ENCODE measurements at regions not wholly inside any gene's neighbourhood (a gene's known extent, or its start where the extent isn't known, plus 50 kb on each side); places are given as distances from the start of the nearest gene placed in this dataset.

DNA sequence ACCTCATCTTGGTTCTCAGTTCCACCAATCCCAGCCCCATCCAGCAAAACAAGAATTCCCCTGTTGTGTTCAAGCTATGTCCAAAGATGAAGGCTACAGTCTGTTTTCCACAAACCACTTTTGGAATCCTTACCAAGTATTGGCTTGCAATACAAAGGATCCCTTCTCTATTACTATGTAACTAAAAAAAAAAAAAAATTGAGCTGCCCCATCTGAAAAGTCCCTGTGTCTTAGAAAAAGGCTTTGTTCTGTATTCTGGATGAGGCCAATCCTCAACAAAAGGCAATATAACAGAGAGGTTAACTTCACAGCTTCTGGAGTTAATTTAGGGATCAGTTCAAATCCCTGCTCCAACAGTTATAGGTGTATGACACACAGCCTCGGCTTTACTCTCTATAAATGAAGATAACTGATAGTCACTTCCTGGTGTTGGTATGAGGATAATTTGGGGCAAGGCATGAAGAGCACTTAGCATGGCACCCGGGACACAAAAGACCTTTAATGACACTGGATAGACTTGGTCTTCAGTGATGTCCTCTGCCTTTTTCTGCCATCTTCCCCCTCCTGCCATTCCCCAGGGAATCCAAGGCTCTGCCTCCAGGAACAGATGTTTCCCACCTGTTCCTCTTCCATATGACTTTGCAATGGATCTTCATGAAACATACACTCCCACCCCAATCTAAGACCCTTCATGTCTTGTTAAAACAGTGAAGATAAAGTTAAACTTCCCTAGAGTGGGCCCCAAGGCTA is 61.2 kb upstream of the ATL2 start:
- no peak overlapping the region for H3K27ac Mint-ChIP-seq
- intact Hi-C loops (cut with micrococcal nuclease): no loop called here
- DNase-seq: no peak
- H3K36me3 Mint-ChIP-seq (ENCODE audit: low read depth): no peaks in the 10 kb centered on the region
- H3K27me3 Mint-ChIP-seq: peaks cover 20% of the 10 kb centered on the region
- H3K9me3 Mint-ChIP-seq: no peaks in the 10 kb centered on the region
- no peak overlapping the region for H3K4me3 Mint-ChIP-seq
- H3K4me1 Mint-ChIP-seq: peaks cover 8% of the 10 kb centered on the region

DNA sequence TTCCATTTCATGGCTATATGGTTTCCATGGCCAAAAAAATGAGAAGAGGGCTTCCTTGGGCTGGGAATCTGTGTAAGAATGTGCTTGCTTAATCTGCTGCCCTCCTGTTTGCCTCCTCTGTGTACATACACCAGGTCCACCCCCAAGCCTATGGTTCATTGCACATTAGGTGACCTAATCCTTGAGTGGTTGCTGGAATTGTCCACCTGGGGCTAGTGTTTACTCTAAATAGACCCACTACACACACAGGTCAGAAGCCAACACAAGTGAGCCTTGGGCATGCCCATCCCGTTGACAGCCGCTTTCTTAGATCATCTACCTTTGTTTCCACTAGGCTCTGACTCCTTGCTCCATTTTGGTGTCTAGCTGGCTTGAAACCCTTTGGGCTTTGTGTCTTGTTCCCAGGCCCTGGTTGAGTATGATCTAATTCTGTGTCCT is 59.2 kb upstream of the ATL2 start:
- Mint-ChIP-seq H3K4me1 (peaks cover 8% of the 10 kb centered on the region), H3K36me3 (ENCODE audit: low read depth) (no peaks in the 10 kb centered on the region), H3K9me3 (no peaks in the 10 kb centered on the region), H3K27ac (no peak overlapping the region), H3K4me3 (no peak overlapping the region), H3K27me3 (peaks cover 10% of the 10 kb centered on the region)
- intact Hi-C loops (cut with micrococcal nuclease): no loop called here
- DNase-seq: no peak

DNA sequence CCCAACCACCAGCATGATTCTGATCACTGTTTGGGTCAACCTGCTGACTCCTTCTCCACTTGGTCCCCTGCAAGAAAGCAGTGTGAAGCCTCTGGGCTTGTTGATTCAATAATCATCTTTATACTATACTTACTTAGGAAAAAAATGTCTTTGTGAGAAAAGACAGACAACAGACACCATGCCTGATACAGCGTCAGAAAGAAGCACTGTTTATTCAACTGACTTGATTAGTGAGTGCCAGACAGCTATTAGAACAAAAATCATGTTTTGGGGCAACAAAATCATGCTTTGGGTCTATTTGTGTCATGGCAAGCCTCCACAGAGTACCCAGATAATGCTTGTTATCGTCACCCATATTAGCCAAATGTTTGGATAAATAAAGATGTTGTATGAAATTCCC is 58.7 kb upstream of the ATL2 start:
- peaks cover 8% of the 10 kb centered on the region for H3K4me1 Mint-ChIP-seq
- DNase-seq: no peak

DNA sequence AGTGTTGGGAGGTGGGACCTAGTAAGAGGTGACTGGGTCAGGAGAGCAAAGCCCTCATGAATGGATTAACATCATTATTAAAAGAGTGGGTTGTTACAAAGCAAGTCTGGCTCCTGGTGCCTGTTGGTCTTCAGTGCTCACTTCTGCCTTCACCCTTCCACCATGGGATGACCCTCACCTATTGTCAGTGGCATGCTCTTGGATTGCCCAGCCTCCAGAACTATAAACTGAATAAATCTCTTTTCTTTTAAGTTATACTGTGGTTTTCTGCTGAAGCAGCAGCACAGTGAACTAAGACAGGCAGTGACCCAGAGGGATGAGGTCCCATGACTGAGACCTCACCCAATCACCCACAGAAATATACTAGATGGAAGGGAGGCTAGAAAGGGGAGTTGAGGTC is 57.5 kb upstream of the ATL2 start:
- peaks cover 8% of the 10 kb centered on the region for H3K4me1 Mint-ChIP-seq
- peaks cover 5% of the 10 kb centered on the region for H3K27me3 Mint-ChIP-seq
- no peaks in the 10 kb centered on the region for H3K36me3 Mint-ChIP-seq (ENCODE audit: low read depth)
- DNase-seq: no peak
- H3K27ac Mint-ChIP-seq: no peak overlapping the region
- intact Hi-C loops (cut with micrococcal nuclease): no loop called here
- no peak overlapping the region for H3K4me3 Mint-ChIP-seq
- H3K9me3 Mint-ChIP-seq: no peaks in the 10 kb centered on the region

More for the DNA sequence above, 58.7 kb upstream of the ATL2 start:
- no peak overlapping the region for H3K27ac Mint-ChIP-seq
- H3K27me3 Mint-ChIP-seq: peaks cover 6% of the 10 kb centered on the region
- H3K4me3 Mint-ChIP-seq: no peak overlapping the region
- no peaks in the 10 kb centered on the region for H3K36me3 Mint-ChIP-seq (ENCODE audit: low read depth)
- no peaks in the 10 kb centered on the region for H3K9me3 Mint-ChIP-seq
- intact Hi-C loops (cut with micrococcal nuclease): no loop called here

DNA sequence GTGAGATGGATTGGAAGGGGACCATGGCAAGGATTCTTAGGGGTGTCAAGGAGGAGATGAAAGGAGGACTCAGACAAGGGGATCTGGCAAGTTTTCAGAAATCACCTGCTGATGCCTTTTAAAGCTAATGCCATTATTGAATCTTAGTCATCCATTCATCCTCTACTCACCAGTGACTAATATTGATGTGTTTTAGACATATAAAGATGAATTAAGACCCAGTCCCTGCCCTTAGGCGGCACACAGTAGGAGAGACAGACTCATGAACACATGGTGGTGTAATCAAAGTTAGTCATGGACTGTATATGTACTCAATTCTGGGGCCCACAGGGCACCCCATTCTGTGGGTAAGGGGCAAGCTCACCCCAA is 56.5 kb upstream of the ATL2 start:
- DNase-seq: no peak
- intact Hi-C loops (cut with micrococcal nuclease): no loop called here
- Mint-ChIP-seq H3K4me1 (peaks cover 3% of the 10 kb centered on the region), H3K36me3 (ENCODE audit: low read depth) (no peaks in the 10 kb centered on the region), H3K27ac (no peak overlapping the region), H3K27me3 (peaks cover 5% of the 10 kb centered on the region), H3K9me3 (no peaks in the 10 kb centered on the region), H3K4me3 (no peak overlapping the region)

DNA sequence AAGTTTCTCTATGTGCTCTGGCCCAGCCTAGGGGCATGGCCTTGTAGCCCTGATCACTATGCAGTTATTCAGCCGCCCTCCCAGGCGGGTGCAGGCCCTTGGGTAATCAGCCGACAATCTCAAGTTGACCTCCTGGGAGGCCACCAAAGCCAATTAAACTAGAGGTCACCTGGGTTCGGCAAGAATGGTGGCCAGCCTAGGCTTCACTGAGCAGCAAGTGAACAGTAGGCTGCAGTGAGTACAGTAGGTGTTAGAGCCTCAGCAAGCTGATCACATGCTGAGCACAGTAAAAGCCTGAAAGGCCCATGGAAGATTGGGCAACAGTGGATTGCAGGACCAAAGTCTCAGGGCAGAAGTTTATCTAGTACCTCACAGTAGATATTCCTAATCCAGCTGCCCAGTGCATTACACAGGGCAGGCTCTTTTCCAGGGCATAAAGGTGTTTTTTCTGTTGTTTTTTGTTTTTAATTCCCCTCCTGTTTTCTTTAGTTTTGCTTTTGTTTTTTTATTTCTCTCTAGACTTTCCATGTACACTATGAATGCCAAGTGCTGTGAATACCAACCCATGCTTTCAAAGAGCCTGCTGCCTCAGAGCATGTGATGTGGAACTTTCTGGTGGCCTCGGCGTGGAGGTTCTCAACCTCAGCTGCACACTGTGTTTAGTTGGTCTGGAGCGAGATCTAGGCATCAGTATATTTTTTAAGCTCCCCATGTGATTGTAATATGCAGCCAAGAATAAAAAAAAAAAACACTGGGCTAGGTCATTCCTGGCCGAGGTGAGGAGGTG is 55.9 kb upstream of the ATL2 start:
- no peaks in the 10 kb centered on the region for H3K4me1 Mint-ChIP-seq
- H3K9me3 Mint-ChIP-seq: no peaks in the 10 kb centered on the region
- H3K36me3 Mint-ChIP-seq (ENCODE audit: low read depth): no peaks in the 10 kb centered on the region
- peaks cover 5% of the 10 kb centered on the region for H3K27me3 Mint-ChIP-seq
- intact Hi-C loops (cut with micrococcal nuclease): no loop called here
- H3K4me3 Mint-ChIP-seq: no peak overlapping the region
- no peak overlapping the region for H3K27ac Mint-ChIP-seq
- DNase-seq: no peak

DNA sequence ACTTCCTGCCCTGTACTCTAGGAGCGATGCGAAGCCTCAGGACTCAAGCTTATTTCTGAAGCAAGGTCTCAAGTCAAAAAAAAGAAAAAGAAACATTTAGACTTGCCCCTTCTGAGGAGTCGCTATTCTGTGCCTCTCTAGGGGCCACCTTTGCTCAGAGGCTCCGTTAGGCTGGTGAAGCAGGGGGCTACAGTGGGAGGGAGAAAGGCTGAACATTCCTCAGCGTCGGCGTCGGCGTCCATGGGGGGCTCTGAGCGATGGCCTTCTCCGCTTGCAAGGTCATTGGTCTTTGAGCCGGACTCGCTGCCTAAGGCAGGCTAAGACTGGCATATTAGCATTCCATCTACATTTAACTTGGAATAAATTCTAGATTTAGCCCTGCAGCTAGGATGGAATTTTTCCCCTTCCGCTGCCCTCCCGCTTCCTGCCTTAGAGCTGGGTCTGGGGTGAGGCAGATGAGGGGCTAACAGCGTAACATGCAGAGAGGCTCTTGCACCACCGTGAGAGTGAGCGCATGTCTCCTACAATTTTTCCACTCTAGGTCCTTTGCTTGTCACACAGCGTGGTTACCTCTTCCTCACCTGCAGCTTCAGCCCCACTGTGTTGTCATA is 53.6 kb upstream of the ATL2 start:
- Mint-ChIP-seq H3K36me3 (ENCODE audit: low read depth) (no peaks in the 10 kb centered on the region), H3K27ac (no peak overlapping the region), H3K27me3 (peaks cover 7% of the 10 kb centered on the region), H3K9me3 (no peaks in the 10 kb centered on the region), H3K4me3 (no peak overlapping the region), H3K4me1 (no peaks in the 10 kb centered on the region)
- intact Hi-C loops (cut with micrococcal nuclease): no loop called here
- DNase-seq: no peak

DNA sequence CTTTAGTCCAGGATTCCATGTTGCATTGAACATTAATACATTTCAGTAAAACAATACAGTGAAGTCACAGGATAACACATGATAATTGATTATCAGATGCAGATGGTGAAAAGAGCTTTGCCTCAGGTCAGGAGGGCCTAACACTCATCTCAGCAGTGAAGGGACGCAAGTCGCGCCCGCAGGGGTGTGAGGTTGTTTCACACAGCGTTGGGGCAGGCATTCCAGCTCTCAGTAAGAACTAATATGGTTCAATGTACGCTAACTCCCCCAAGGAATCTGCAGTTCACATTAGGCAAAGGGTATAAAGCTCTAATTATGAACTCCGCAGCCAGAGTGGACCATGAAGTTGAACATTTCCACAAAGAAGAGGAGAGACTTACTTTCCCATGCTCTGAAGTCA is 53.1 kb upstream of the ATL2 start:
- DNase-seq: no peak
- intact Hi-C loops (cut with micrococcal nuclease): no loop called here
- H3K4me3 Mint-ChIP-seq: no peak overlapping the region
- H3K27me3 Mint-ChIP-seq: peaks cover 9% of the 10 kb centered on the region
- peaks cover 4% of the 10 kb centered on the region for H3K9me3 Mint-ChIP-seq
- no peaks in the 10 kb centered on the region for H3K4me1 Mint-ChIP-seq
- H3K36me3 Mint-ChIP-seq (ENCODE audit: low read depth): no peaks in the 10 kb centered on the region
- no peak overlapping the region for H3K27ac Mint-ChIP-seq

DNA sequence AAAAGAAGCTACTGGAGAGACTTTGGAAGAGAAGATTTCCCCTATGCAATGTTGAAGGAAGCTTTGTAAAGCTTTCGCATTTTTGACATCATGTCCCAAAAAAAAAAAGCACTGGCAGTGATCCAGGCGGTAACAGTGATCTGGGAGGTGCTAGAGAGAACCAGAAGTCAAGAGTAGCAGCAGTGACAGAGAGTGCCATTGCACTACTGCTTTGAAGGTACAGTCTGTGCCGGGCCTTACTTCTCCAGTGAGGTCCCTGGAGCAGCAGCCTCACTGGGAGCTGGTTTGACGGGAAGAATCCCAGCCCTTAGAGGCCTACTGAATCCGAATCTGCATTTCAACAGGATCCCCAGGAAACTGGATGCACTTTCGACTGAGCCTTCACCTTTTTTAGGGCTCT is 50.9 kb upstream of the ATL2 start:
- Mint-ChIP-seq H3K27ac (no peak overlapping the region), H3K36me3 (ENCODE audit: low read depth) (no peaks in the 10 kb centered on the region), H3K9me3 (peaks cover 10% of the 10 kb centered on the region), H3K4me1 (no peaks in the 10 kb centered on the region), H3K4me3 (no peak overlapping the region), H3K27me3 (peaks cover 16% of the 10 kb centered on the region)
- intact Hi-C loops (cut with micrococcal nuclease): no loop called here
- no peak for DNase-seq

DNA sequence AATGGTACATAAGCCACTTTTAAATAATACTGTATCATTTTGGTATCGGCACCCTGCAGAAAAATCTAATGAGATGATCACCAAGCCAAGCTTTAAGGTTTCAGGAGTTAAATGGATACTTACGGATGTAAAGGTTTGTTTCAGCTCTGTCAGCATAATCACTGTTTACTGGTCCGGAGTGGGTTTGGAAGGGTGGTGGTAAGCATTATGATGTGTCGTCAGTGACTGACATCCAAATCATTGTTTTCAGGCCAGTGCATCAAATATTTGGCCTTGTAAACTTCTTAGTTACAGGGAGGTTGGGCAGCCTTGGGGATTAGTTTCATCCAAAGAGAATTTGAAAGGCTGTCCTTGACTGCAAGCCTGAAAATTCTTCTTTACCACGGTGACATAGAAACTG is 50.0 kb upstream of the ATL2 start:
- H3K4me3 Mint-ChIP-seq: no peak overlapping the region
- no peak overlapping the region for H3K27ac Mint-ChIP-seq
- DNase-seq: no peak
- no peaks in the 10 kb centered on the region for H3K36me3 Mint-ChIP-seq (ENCODE audit: low read depth)
- peaks cover 10% of the 10 kb centered on the region for H3K9me3 Mint-ChIP-seq
- intact Hi-C loops (cut with micrococcal nuclease): no loop called here
- peaks cover 16% of the 10 kb centered on the region for H3K27me3 Mint-ChIP-seq
- H3K4me1 Mint-ChIP-seq: no peaks in the 10 kb centered on the region
